HG03045 (cell line): ENCODE measurements at regions not wholly inside any gene's neighbourhood (a gene's known extent, or its start where the extent isn't known, plus 50 kb on each side); places are given as distances from the start of the nearest gene placed in this dataset.
"Not testable (repeated sequence)": the region's sequence is repeated elsewhere in the genome, so short reads cannot be mapped to it uniquely, and the experiment has no call there.

Source experiments
- ATAC-seq: cut with Tn5 transposase; IDR thresholded peaks from one replicate; pipeline ENCODE4 v1.9.1; 2021; ENCODE audit warnings: mild to moderate bottlenecking, moderate library complexity; ENCODE audit not compliant: unreplicated experiment

DNA sequence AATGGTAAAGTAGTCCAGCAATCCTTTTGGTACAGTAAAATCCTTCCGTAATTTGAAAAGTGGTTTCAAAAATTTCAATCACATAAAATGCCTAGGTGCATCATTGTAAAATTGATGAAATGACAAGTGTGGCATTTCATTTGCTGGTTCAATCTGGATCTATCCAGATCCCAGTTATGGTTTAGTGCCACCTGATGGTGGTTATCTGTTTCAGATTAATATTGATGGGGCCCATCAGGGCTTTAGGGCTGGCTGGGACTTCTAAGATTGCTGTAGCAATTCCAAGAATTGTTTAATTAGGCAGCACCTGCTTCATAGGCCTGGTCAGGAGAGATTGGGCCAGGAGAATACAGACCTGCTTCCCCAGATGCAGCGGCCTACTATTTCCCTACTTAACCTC, 55.5 kb upstream of the PIK3C3 start:
- ATAC-seq = no peak

DNA sequence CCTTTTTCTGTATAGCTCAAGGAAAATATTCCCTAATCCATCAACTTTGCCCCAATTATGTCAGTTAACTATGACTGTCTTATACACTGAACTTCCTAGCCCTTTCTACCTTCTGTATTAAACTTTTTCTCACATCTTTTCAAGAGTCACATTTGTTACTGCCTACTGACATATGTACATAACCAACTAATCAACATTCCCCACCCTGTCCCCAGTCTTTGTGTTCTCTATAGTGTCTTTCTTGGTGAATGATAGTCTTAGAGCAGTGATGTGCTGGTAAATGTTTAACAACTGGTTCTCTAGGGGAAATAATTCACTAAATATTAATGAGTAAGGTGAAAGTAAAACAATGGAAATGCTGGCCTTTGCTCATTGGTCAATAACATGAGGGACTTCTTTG, 61.6 kb upstream of the PIK3C3 start:
- no peak for ATAC-seq

DNA sequence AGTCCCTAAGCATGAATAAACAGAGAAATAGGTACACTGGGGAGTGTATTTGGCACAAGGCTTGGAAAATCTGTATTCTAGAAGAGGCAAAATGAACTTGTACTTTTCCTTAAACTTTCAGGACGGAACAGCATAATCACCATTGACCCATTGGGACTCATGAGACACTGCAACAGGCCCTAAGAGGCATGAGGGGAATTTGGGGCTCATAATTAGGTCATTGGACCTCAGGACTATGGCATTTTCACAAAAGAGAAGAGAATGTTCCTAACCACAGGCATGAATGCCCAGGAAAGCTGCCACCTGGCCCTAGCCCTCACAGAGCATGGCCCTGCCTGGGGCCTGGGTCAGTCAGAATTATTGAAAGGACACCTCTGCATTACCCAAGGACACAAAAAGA, 67.9 kb upstream of the PIK3C3 start:
- ATAC-seq = no peak

DNA sequence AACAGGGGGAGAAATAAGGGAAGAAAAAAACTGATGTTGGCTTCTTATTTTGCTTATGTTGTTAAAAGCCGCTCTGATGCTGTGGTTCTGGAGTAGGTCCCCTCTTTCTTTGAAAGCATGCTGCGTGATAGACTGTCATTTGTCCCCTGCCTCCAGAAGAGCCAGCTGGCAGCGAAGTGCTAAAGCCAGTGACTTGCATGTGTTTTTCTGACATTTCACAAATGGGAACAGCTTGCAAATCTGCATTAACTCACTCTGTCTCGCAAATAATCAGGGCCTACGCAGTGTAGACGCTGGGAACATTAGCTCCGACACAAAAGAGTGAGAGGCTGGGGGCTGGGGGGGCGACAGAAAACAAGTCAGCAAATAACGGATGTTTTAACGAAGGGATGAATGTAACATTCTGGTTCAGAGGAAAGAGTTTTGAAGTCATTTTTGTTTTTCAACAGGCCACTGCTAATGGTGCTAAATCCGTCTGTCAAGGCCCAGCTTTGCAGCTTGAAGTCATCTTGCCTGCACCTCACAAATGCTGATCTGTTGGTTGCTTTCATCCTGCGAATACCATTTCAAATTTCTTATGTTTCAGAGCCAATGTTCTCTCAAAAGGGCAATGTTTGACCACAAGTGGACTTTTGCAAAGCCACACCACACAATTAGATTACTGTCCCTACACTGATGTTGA, 68.8 kb upstream of the PIK3C3 start:
- ATAC-seq = no peak

DNA sequence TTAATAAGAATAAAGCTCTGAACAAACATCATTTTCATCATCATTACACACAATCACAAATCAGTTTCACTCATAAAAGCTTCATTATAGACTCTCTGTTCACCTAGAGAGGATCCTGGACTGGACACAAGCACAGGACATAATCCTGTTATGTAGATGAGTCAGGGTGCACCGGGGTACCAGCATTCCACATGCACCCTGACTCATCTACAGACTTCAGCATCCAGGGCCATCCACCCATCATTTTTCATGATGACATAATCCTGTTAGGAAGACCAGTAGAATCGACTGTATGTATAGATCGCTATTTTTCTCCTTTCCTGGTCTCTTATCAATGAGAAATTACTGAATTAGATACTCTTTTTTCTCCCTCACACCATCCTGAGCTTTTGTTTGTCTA, 73.7 kb upstream of the PIK3C3 start:
- no peak for ATAC-seq

DNA sequence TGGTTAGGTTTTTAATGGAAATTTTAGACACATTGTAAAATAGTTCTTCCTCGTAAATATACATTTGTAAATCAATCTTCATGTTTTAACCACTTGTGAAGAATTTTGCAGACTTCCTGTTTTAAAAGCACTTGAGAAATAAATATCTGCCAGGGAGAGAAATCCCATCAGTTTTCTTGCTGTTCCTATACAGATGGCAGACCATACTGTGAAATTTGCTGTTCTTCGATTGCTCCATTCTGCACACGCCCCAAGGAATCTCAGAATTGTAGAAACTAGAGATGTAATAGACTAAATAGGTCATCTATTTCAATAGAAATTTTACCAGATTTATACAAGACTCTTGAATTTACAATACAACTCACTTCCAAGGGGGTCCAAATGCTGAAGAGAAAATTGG, 75.8 kb upstream of the PIK3C3 start:
- no peak for ATAC-seq

DNA sequence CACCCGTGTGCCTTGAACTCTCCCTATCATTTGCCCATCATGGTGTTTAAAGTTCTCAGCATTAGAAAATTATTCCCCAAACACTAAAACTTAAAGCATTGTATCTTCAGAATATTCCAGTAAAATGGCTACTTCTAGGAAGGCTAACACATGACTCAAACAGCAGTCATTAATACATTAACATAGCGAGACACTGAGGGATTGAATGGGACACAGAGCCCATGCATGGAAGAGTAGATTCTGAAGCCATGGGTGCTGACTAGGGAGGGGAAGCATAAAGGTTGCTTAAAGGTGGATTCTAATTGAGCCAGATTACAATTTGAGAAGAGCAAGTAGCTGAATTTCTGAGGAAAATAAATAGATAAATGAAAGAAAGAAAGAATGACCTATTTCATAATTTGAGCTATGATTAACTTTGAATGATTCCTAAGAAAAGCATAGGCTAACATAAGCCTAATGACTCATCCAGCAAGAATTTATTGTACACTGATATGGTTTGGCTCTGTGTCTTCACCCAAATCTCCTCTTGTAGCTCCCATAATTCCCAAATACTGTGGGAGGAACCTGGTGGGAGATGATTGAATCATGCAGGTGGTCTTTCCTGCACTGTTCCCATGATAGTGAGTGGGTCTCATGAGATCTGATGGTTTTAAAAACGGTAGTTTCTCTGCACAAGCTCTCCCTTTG, 79.8 kb upstream of the PIK3C3 start:
- no peak for ATAC-seq

DNA sequence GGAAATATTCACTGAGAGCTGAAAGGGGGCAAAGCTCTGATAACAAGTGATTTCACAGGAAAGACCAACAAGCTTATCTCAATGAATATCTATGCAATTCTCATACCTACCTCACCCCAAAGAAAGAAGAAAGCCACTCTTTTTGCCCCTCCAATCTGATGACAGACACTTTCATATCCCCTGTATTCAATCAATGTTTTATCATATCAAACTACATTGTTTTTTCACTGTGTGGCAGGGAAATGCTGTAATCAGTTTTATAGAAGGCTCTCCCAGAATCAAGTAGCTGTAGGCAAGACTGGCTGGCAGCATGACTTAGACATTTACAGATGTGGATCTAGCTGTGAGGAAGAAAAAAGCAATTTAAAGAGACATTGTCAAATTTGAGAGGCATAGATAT, 81.3 kb upstream of the PIK3C3 start:
- no peak for ATAC-seq

DNA sequence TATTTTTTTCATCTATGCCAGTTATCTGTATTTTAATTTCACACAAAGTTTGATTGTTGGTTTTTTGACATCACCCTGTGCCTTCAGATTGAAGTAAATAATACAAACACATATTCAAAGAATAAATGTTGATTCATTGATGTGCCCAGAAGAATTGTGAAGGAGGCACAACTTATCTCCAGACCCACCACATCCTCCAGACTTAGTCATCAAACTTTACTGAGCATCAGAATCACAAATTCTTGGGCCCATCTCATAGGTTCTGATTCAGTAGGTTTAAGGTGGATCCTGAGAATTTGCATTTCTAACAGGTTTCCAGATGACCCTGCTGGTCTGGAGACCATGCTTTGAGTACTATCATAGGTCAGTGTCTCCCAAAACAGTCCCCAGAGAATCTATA, 82.8 kb upstream of the PIK3C3 start:
- ATAC-seq = no peak

DNA sequence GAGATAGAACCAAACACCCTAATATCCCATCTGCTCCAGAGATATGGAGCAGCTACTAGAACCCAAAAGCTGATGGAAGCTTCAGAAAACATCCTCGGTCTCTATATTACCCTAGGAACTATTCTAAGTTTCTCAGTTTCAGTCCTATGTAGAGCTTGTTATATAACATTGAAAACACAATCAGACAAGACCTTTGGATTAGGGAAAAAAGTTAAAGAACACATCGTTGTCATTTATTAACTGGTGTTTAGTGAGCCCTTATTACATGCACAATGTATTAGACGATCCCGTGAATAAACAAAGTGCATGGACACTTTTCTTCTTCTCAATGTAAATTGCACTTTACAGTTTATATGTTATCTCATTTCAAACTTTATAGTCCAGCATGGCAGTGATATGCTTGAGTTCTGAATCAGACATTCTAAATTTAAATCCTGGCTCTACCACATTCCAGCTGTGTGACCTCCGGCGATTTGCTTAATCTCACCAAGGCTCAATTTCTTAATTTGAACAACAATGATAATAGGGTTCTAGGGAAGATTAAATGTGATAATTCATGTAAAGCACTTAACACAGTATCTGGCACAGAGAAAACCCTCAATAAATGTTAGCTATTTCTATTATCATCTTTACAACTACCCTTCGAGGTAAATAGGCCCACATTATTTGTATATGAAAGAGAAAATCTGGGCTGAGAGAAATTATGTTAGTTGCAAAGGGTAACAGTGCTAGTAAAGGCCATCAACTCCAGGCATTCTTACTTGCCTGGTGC, 83.6 kb upstream of the PIK3C3 start:
- no peak for ATAC-seq

DNA sequence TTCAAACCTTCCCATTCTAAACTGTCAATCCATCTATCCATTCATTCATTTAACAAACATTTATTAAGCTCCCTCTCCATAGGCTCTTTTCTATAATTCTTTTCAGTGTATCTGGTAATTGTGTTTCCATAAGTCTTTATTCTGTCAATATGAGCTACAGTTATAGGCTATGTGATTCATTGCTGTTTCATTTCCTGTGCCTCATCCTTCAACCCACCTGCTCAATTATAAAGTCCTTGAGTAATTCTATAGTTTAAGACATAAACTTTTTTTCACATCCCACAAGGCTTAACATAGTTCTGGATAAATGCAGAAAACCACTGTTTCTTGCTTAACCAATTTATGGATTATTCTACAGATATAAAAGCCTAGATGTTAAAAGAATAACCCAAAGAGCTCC, 84.2 kb upstream of the PIK3C3 start:
- ATAC-seq = no peak

DNA sequence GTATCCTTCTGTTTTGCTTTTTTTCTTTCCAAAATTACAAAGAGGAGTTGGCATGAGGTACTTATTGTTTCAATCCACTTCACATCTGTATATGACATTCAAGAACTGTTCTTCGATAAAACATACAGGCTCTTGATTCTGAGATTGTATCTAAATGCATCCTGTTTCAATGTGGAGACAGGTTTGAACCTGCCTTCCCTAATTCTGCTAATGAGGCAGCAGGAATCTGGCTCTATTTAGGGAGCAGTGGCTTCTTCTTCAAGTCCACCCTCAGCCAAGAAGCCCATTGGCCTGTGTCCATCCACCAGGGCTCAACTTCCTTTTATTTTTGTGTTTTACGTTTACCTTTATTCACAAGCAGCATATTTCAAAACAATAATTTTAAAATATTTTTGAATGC, 84.8 kb upstream of the PIK3C3 start:
- no peak for ATAC-seq

DNA sequence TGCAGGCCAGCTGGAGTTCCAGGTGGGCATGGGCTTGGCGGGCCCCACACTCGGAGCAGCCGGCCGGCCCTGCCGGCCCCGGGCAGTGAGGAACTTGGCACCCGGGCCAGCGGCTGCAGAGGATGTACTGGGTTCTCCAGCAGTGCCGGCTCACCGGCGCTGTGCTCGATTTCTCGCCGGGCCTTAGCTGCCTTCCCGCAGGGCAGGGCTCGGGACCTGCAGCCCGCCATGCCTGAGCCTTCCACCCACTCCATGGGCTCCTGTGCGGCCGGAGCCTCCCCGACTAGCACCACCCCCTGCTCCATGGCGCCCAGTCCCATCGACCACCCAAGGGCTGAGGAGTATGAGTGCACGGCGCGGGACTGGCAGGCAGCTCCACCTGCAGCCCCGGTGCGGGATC, 89.2 kb upstream of the PIK3C3 start:
- not testable (repeated sequence) for ATAC-seq

DNA sequence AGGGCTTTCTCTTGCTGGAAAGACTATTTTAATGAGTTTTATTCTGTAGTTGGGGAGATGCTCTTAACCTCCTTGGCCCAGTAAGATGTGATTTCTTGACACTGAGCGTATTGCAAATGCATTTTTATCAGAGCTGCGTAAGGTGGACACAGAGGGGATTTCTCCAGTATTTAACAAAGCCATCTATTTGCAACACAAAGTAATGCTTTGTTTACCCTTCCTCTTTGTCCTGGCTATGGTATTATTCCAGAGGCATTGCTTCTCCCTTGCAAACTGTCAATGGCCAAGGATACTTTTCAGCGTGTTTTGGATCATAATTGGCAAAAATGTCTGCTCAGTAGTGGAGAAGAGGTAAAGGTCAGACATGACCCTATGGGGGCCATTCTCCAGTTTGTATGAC, 90.8 kb upstream of the PIK3C3 start:
- ATAC-seq = no peak

DNA sequence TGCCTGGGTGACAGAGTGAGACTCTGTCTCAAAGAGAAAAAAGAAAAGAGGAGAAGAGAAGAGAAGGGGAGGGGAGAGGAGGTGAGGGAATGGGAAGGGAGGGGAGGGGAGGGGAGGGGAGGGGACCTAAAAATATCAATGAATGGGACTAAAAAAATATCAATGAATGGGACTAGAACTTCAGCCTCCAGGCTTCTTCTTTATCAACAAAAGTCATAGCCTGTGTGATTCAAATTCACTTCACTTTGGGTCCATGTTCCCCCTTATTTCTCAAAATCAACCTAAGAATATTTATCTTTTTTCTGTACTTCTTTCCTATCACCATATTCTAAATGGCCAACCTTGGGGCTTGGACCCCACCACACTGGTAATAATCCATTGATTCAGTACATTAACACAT, 92.1 kb upstream of the PIK3C3 start:
- ATAC-seq = no peak

DNA sequence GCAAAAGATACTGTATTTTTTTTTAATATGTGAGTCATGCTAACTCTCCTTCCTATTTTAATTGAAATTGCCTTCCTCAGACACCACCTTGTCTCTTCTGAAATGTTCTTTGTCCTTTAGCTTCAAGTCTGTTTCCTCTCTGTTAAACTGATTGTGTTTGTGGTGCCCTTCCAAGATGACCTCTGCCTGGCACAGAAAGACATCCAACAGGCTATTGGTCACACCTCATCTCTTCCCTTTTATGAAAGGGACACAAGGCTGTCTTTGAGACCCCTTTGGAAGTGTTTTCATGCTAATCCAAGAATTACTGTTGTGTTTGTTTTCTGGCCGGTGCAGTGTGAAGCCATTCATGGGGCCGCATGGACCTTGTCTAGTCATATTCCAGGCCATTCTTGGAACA, 94.0 kb upstream of the PIK3C3 start:
- ATAC-seq = no peak

DNA sequence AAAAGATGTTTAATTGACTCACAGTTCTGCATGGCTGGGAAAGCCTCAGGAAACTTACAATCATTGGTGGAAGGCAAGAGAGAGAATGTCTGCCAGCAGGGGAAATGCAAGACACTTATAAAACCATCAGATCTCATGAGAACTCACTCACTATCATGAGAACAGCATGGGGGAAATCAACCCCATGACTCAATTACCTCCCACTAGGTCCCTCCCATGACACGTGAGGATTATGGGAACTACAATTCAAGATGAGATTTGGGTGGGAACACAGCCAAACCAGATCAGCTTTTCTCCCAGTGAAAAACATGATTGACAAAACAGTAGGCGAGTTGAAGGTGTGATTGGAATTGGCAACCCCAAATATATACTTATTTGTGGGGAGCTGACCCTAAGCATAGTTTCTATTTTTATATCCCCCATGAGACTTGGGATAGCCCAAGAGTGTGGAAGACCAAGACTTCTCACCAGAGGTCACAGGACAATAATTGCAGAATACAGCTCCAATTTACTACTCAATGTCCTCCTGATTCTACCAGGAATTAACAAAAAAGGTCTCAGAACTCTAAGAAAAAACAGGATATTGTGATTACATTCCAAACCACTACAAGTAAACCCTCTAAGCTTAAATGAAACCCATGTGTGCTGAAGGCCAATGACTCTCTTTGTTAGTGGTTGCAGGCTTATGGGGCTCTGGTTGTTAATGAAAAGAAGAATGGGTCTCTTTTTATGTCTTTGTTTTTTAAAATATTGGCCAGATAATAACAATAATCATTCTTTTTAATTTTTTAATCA, 96.1 kb upstream of the PIK3C3 start:
- ATAC-seq = no peak

DNA sequence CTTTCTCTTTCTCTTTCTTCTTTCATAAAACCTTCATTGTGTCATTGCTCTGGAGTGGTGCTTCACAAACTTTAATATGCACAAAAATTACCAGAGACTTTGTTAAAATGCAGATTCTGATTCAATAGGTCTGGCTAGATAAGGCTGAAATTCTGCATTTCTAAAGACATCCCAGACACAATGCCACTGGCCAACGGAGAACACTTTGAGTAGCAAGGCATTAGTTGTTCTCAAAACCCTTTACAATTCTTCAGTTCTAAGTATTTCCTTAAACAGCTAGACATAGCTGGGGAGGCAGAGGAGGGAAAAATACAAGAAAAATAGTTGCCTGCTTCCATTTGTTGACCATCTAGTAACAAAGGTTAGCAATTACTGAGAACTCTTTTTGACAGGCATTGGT, 101.8 kb upstream of the PIK3C3 start:
- ATAC-seq = no peak

DNA sequence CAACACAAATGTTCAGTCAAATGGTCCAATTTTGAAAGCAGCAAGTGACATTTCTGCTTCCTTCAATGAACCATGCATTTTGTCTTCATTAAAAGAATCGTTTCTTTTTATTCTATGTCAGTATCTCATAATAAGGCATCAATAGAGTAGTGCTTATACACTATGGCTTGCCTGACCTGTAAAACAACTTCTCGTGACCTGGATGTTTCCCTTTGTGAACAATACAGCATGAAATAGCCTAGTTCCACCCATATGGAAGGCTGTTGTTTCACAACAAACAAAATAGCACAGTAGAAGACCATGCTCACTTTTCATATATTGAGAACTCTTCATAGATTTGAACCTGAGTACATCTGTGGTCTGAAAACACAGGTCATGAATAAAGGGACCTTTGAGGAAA, 104.3 kb upstream of the PIK3C3 start:
- no peak for ATAC-seq

DNA sequence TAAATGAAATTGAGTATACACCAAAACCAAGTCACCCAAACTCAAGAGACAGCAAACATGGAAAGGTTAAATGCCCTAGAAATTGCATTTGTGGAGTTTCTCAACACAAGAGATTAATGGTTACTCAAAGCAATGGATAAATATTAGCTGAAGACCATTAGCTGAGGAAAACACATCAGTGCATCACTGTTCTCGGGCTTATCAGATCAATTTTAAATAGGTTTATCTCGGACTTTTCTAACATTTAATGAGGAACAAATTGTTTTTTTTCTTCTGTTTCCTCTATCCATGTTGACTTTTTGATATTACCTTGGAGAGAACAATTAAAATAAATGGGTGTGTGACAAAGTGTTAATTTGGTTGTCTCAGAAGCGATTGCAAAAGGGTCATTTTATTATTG, 105.4 kb upstream of the PIK3C3 start:
- ATAC-seq = no peak

DNA sequence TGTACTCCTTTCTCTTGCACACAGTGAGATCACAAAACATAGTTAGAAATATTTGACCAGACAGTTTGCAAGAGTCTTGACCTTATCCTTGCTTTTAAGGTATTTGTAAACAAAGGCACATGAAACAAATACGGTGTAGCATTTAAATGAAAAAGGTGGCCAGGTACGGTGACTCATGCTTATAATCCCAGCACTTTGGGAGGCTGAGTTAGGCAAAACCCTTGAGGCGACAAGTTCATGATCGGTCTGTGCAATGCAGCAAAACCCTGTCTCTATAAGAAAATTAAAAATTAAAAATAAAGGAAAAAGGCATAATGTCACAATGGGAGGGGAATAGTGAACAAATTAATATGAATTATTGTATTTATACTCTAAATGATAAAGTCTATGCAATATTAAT, 109.5 kb upstream of the PIK3C3 start:
- ATAC-seq = no peak
